Ectodermal cell (in vitro differentiated cells): ENCODE measurements at regions not wholly inside any gene's neighbourhood (a gene's known extent, or its start where the extent isn't known, plus 50 kb on each side); places are given as distances from the start of the nearest gene placed in this dataset.

ENCODE experiments used
- H3K27ac ChIP-seq: 2 replicates; pipeline ENCODE4 v1.7.0; 2013; ENCODE audit warnings: mild to moderate bottlenecking, low read depth, low read length; ENCODE audit not compliant: insufficient read depth, poor library complexity, severe bottlenecking
- H3K27me3 ChIP-seq: 2 replicates; pipeline ENCODE4 v1.7.0; 2013; ENCODE audit warnings: mild to moderate bottlenecking, low read length; ENCODE audit not compliant: insufficient read depth, control insufficient read depth, poor library complexity, severe bottlenecking
- H3K36me3 ChIP-seq: one replicate; pipeline ENCODE4 v1.7.0; 2013; ENCODE audit warnings: low read length; ENCODE audit not compliant: control insufficient read depth, insufficient read depth
- H3K4me1 ChIP-seq: one replicate; pipeline ENCODE4 v1.7.0; 2013; ENCODE audit warnings: low read length; ENCODE audit not compliant: control insufficient read depth, insufficient read depth
- H3K4me3 ChIP-seq: 2 replicates; pipeline ENCODE4 v1.7.0; 2013; ENCODE audit warnings: low read depth, low read length, control low read depth; ENCODE audit not compliant: insufficient read depth
- H3K9me3 ChIP-seq: 2 replicates; pipeline ENCODE4 v1.7.0; 2013; ENCODE audit warnings: mild to moderate bottlenecking, low read length, moderate library complexity; ENCODE audit not compliant: control insufficient read depth
- WGBS, 2 experiments: methylation state at CpG; one replicate each; pipeline ENCODE4 v1.1.7; 2013; ENCODE audit warnings: missing lambda C conversion rate in 2 of 2; 5-methylcytosine and 5-hydroxymethylcytosine counted together

DNA sequence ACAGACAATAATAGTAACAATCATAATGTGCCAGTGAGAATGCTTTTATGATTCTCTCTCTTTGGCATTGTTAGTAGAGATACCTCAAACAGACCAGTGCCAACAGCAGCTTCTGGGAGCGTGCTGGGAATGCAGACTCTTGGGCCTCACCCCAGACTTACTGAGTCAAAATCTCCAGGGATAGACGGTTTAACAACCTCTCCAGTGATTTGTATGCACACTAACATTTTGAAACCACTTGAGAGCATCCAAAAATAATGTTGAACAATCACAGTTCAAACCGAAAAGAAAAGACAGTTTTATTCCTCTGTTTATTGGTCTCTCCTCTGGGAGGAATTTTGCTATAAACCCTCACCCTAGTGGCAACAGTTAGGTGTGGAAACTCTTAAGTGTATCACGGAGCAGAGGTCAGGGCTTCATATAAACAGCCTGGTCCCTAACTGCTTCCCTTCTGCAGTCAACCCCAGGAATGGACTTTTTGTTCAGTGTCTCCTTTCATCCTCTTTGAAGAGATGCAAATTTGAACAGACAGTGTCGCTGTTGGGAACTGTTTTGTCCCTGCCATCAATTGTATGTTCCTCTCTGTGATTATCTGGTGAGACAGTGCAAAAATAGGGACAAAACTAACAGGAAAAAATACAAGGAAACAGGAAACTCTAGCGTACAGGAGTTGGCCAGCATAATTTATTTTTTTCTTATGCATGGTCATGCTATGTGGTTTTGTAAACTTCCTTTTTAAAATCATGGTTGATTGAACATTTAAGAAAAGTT is 162.4 kb upstream of the BTBD3 start:
- 79 to 82% methylated on average over 6 of the region's 6 CpGs for WGBS, 2 experiments
- Histone ChIP-seq H3K9me3 (no peaks in the 10 kb centered on the region), H3K27ac (peak overlapping the region; percentile 6), H3K36me3 (no peaks in the 10 kb centered on the region), H3K4me3 (no peak overlapping the region), H3K4me1 (no peaks in the 10 kb centered on the region), H3K27me3 (no peaks in the 10 kb centered on the region)

DNA sequence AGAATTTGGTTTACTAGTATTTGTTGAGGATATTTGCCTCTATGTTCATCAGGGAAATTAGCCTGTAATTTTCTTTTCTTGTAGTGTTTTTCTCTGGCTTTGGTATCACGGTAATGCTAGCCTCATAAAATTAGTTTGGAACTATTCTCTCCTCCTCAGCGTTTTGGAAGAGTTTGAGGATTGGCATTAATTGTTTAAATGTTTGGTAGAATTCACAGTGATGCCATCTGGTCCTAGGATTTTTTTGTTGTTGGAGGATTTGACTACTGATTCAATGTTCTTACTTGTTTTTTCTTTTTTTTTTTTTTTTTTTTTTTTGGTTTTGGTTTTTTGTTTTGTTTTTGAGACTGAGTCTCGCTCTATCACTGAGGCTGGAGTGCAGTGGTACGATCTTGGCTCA is 156.2 kb upstream of the BTBD3 start:
- Histone ChIP-seq H3K4me3 (no peak overlapping the region), H3K9me3 (no peaks in the 10 kb centered on the region), H3K27ac (no peak overlapping the region), H3K27me3 (no peaks in the 10 kb centered on the region), H3K36me3 (no peaks in the 10 kb centered on the region), H3K4me1 (peaks cover 3% of the 10 kb centered on the region)
- whole genome bisulfite sequencing, 2 experiments: 93 to 96% methylated on average over 4 of the region's 4 CpGs

DNA sequence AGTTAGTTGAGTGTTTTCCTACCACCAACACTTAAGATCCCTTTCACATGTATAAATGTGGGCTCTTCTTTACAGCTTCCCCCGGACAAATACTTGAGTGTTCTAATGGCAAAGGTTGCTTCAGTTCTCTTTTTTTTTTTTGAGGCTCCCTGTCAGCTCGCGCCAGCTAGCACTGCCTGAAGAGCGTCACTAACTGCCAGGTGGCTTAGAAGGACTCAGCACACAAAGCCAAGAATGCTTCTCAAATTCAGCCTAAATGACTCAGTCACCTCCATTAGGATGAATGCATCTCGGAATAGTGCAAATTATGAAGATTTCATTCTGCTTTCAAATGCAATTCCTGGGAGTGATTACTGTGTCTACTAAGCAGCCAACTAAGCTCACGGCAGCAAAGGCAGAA is 150.7 kb upstream of the BTBD3 start:
- Histone ChIP-seq H3K27ac (no peak overlapping the region), H3K4me1 (peaks cover 7% of the 10 kb centered on the region), H3K27me3 (no peaks in the 10 kb centered on the region), H3K4me3 (no peak overlapping the region), H3K9me3 (no peaks in the 10 kb centered on the region), H3K36me3 (no peaks in the 10 kb centered on the region)
- WGBS, 2 experiments: 47 to 48% methylated on average over 6 of the region's 6 CpGs

DNA sequence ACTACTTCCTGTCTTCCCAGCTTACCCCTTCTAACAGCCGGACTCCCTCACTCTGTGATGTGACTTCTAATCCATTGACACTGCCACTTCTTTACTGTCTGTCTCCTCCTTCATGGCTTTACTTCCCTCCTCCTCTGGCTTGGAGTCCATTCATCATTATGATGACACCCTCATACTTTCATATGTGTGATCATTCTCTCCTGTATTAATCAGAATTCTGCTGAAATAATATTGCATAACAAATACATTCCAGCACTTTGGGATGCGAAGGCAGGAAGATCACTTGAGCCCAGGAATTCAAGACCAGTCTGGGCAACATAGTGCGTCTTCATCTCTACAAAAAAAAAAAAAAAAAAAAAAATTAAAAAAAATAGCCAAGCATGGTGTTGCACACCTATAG is 147.9 kb upstream of the BTBD3 start:
- Histone ChIP-seq H3K36me3 (no peaks in the 10 kb centered on the region), H3K9me3 (no peaks in the 10 kb centered on the region), H3K4me1 (peaks cover 7% of the 10 kb centered on the region), H3K4me3 (no peak overlapping the region), H3K27me3 (no peaks in the 10 kb centered on the region), H3K27ac (no peak overlapping the region)
- WGBS, 2 experiments: 79 to 93% methylated on average over 2 to 3 of the region's 3 CpGs

DNA sequence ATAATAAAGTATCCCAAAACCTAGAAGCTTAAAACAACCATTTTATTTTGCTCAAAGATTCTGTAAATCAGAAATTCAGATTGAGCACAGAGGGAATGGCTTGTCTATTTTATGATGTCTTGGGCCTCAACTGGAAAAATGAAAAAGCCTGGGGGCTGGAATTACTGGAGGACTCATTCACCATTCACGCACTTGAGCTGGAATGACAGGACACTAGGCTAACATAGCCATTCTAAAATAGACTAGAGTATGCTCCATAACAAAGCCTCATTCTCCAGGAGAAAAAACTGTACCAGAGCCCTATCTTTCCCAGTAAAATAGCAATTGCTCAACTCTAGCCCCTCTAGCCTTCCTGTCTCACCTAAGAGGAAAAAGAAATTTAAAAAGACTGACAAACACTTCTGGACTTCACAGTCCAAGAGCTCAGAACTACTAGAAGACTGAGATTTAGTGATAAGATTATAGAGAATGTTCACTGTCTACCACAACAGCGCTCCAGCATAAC is 145.4 kb upstream of the BTBD3 start:
- Histone ChIP-seq H3K9me3 (no peaks in the 10 kb centered on the region), H3K36me3 (no peaks in the 10 kb centered on the region), H3K4me1 (no peaks in the 10 kb centered on the region), H3K27ac (no peak overlapping the region), H3K27me3 (no peaks in the 10 kb centered on the region), H3K4me3 (no peak overlapping the region)
- WGBS, 2 experiments: 88 to 99% methylated on average over 1 to 2 of the region's 2 CpGs

GRCh38 chr20:11776687-11777086 is 141.0 kb upstream of the BTBD3 start:
- WGBS, 2 experiments: 90 to 98% methylated on average over 2 of the region's 2 CpGs
- no peak overlapping the region for H3K4me3 ChIP-seq
- H3K27me3 ChIP-seq: no peaks in the 10 kb centered on the region
- no peaks in the 10 kb centered on the region for H3K36me3 ChIP-seq
- no peak overlapping the region for H3K27ac ChIP-seq
- H3K4me1 ChIP-seq: no peaks in the 10 kb centered on the region
- H3K9me3 ChIP-seq: no peaks in the 10 kb centered on the region

DNA sequence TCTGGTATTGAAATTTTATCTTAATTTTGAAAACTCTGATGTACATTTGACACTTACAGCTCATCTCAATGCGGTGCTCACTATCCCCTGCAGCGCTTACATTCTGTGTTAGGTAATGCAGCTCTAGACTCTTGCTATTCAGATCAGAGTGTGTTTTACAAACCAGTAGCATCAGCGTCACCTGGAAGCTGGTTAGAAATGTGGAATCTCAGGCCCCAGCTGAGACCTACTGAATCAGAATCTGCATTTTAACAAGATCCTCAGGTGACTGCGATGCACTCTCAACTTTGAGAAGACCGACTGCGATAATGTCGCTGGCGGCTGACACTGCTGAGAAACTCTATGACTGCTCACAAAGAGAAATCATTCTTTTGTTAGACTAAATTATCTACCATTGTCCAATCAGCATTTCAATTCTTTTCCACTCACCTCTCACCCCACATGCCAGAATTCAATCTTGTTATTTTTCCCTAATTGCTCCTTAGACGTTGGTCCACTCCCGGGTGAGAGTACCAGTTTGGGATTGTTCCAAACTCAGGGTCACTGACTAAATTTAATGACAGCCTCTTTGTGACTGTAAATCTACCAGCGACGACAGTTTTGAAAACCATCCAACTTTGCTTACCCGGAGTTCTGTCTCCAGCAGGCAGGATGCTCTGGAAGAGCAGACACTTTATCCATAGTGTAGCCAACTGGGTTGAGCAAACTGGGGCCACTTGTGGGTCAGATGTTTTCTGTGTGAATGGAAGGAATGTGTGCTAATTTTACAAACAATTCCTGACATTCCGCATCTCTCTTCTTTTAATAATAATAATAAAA is 140.1 kb upstream of the BTBD3 start:
- Histone ChIP-seq H3K27me3 (no peaks in the 10 kb centered on the region), H3K4me3 (no peak overlapping the region), H3K27ac (no peak overlapping the region), H3K36me3 (no peaks in the 10 kb centered on the region), H3K9me3 (no peaks in the 10 kb centered on the region), H3K4me1 (no peaks in the 10 kb centered on the region)
- WGBS, 2 experiments: 71 to 74% methylated on average over 13 to 14 of the region's 14 CpGs

DNA sequence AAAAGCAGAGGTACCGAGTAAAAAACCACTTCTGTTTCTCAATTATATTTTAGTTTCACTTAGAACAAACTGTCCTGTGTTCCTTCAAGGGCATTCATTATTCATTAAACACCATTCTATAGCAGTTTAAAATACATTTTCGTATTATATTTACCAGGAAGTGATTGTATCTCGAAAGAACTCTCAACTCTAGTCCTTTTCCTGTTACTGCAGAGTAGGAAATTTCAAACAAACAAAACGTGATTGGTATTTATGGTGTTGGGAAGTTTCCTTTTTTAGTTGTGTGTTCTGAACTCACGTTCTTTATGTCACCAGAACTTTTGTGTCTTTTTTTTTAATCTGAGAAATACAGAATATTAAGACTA is 139.5 kb upstream of the BTBD3 start:
- WGBS, 2 experiments: 75 to 79% methylated on average over 4 to 5 of the region's 5 CpGs
- Histone ChIP-seq H3K4me1 (no peaks in the 10 kb centered on the region), H3K27me3 (no peaks in the 10 kb centered on the region), H3K4me3 (no peak overlapping the region), H3K36me3 (no peaks in the 10 kb centered on the region), H3K9me3 (no peaks in the 10 kb centered on the region), H3K27ac (no peak overlapping the region)

- Histone ChIP-seq H3K9me3 (no peaks in the 10 kb centered on the region), H3K36me3 (no peaks in the 10 kb centered on the region), H3K27me3 (no peaks in the 10 kb centered on the region), H3K4me1 (no peaks in the 10 kb centered on the region), H3K27ac (no peak overlapping the region), H3K4me3 (no peak overlapping the region)
- 89 to 100% methylated on average over 2 of the region's 2 CpGs for WGBS, 2 experiments
These were observed 136.8 kb upstream of the BTBD3 start for GRCh38 chr20:11780765-11781369.
